Astrocyte of the cerebellum (primary cell): ENCODE measurements at regions not wholly inside any gene's neighbourhood (a gene's known extent, or its start where the extent isn't known, plus 50 kb on each side); places are given as distances from the start of the nearest gene placed in this dataset.

Experiments used
- DNase-seq: peaks from one replicate; pipeline ENCODE4 v3.0.0-alpha.2; 2011; ENCODE audit warnings: low read depth
- H3K4me3 ChIP-seq: 2 replicates; pipeline ENCODE4 v1.5.1; 2011; ENCODE audit warnings: mild to moderate bottlenecking, low read depth, low read length, moderate library complexity
- in situ Hi-C: cut with HindIII; loops from 2 replicates; pipeline ENCODE4 v1.10.0; 2017; ENCODE audit warnings: low sequenced_read_pairs
- TF ChIP-seq, protein P1 (sequence below): IDR thresholded peaks from 2 replicates; pipeline ENCODE4 v1.5.1; 2012; ENCODE audit warnings: low read length, low read depth, moderate library complexity, mild to moderate bottlenecking; ENCODE audit errors: missing control alignments

GRCh38 chrX:69285401-69285877 is 120.2 kb upstream of the PJA1 start:
- no peak for DNase-seq
- in situ Hi-C loops, result no loop called here
- TF ChIP-seq, protein P1, sequence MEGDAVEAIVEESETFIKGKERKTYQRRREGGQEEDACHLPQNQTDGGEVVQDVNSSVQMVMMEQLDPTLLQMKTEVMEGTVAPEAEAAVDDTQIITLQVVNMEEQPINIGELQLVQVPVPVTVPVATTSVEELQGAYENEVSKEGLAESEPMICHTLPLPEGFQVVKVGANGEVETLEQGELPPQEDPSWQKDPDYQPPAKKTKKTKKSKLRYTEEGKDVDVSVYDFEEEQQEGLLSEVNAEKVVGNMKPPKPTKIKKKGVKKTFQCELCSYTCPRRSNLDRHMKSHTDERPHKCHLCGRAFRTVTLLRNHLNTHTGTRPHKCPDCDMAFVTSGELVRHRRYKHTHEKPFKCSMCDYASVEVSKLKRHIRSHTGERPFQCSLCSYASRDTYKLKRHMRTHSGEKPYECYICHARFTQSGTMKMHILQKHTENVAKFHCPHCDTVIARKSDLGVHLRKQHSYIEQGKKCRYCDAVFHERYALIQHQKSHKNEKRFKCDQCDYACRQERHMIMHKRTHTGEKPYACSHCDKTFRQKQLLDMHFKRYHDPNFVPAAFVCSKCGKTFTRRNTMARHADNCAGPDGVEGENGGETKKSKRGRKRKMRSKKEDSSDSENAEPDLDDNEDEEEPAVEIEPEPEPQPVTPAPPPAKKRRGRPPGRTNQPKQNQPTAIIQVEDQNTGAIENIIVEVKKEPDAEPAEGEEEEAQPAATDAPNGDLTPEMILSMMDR, result no peak
- peak overlapping the region; percentile 39 for H3K4me3 ChIP-seq

- no peak overlapping the region for H3K4me3 ChIP-seq
- in situ Hi-C loops, result no loop called here
- DNase-seq, result no peak
- TF ChIP-seq, protein P1, result no peak
Observed at GRCh38 chrX:69284491-69284890, 119.2 kb upstream of the PJA1 start.

GRCh38 chrX:69282893-69283690 is 117.8 kb upstream of the PJA1 start:
- in situ Hi-C loops, result no loop called here
- TF ChIP-seq, protein P1, result peak; percentile 15
- no peak overlapping the region for H3K4me3 ChIP-seq
- DNase-seq, result no peak

DNA sequence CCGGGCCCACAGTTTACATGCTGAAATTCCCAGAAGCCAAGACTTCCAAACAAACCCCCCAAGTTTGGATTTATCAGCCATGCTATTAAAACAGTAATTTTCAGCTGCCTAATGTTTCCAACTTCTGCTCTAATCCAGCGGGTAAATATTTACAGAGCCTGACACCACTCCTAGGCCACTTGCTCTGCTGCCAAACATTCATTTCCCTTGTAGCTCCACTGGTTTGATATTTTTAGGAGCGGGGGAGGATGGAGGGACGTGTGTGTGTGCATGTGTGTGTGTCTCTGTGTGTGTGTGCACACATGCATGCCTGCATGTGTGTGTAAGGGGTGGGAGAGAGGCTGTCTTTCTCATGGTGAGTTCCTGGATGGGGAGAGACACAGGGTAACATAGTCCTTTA is 115.7 kb upstream of the PJA1 start:
- in situ Hi-C loops, result no loop called here
- no peak for DNase-seq

DNA sequence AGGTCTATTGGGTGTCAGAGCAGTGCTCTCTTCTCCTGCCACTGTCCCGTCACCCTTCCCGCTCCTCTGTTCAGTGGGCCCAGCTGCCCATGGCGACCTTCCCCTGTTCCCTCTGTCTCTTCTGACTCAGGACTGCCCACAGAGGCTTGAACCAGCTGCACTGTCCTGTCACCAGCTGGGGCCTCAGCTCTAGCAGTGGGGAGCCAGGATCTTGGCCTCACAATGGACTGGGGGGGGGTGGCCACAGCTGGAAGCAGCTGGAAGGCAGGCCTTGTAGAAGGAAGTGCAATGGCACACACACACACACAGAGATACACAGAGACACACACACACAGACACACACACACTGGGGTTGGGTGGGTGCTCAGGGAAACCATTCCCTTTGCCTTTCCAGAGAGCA is 114.0 kb upstream of the PJA1 start:
- TF ChIP-seq, protein P1, result no peak
- in situ Hi-C loops, result no loop called here
- H3K4me3 ChIP-seq, result no peak overlapping the region
- no peak for DNase-seq

More for the DNA sequence above, 115.7 kb upstream of the PJA1 start:
- TF ChIP-seq, protein P1, result no peak
- H3K4me3 ChIP-seq, result no peak overlapping the region

- TF ChIP-seq, protein P1, result no peak
- H3K4me3 ChIP-seq, result no peak overlapping the region
- DNase-seq, result no peak
- in situ Hi-C loops, result no loop called here
Observed at GRCh38 chrX:69278031-69278687, 112.9 kb upstream of the PJA1 start.
